OCI-LY3 (cell line): ENCODE measurements at regions not wholly inside any gene's neighbourhood (a gene's known extent, or its start where the extent isn't known, plus 50 kb on each side); places are given as distances from the start of the nearest gene placed in this dataset.

Experiments used
- EZH2phosphoT487 ChIP-seq: fragments of 200-600 bp; shearing (Covaris generic); IDR thresholded peaks from 2 replicates; pipeline ENCODE4 v1.6.1; 2018; ENCODE audit warnings: antibody characterized with exemption, mixed run types, low read depth
- TF ChIP-seq, protein P1 (sequence below): fragments of 200-600, 300-600 bp; sonication (generic); IDR thresholded peaks from 2 replicates; pipeline ENCODE4 v1.5.1; 2014; ENCODE audit warnings: antibody characterized with exemption, low read length, low read depth

GRCh38 chrX:53882331-53882730, 161.9 kb downstream of the PHF8 start:
- TF ChIP-seq, protein P1, sequence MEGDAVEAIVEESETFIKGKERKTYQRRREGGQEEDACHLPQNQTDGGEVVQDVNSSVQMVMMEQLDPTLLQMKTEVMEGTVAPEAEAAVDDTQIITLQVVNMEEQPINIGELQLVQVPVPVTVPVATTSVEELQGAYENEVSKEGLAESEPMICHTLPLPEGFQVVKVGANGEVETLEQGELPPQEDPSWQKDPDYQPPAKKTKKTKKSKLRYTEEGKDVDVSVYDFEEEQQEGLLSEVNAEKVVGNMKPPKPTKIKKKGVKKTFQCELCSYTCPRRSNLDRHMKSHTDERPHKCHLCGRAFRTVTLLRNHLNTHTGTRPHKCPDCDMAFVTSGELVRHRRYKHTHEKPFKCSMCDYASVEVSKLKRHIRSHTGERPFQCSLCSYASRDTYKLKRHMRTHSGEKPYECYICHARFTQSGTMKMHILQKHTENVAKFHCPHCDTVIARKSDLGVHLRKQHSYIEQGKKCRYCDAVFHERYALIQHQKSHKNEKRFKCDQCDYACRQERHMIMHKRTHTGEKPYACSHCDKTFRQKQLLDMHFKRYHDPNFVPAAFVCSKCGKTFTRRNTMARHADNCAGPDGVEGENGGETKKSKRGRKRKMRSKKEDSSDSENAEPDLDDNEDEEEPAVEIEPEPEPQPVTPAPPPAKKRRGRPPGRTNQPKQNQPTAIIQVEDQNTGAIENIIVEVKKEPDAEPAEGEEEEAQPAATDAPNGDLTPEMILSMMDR, result no peak
- TF ChIP-seq EZH2phosphoT487, result no peak
